ENCODE measurements at regions not wholly inside any gene's neighbourhood (a gene's known extent, or its start where the extent isn't known, plus 50 kb on each side); places are given as distances from the start of the nearest gene placed in this dataset.

DNA sequence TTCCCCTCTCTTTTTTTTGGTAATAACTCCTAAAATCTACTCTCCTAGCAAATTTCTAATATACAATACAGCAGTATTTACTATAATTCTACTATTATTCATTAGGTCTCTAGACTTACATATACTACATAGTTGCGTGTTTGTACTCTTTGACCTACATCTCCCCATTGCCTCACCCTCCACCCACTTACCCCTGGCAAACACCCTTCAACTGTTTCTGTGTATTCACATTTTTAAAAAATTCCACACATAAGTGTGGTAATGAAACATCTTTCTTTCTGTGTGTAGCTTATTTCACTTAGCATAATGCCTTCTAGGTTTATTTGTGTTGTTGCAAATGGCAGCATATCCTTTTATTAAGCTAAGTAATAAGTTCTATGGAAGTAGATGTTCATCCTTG is 336.0 kb downstream of the CCDC85A start:
- intact Hi-C loops (cut with DNase I), result no loop called here
- WGBS, result 0% methylated on average over 1 of the region's 1 CpG

DNA sequence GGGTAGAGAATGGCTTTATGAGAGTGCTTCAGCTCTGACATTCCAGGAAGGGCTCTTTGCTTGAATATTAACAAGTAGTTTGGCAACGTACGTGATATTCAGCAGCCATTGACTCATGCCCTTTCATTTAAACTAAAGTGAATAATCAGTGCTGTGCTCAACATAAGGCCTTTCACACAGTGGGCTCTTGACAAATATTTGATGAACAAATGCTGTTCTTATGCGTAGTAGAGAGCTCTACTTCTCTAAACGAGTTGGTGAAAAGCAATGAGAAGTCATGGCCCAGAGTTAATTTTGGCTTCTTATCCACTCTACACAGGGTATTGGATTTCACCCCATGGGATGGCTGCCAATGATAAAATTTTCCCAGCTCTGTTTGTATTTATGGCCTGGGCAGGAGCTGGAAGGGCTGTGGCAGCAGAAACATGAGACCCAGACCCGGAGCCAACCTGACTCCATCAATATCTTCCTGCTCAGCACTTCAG is 338.9 kb downstream of the CCDC85A start:
- Histone ChIP-seq H3K4me1 (replicated peaks) (no peaks in the 10 kb centered on the region), H3K36me3 (no peaks in the 10 kb centered on the region), H3K4me3 (no peak overlapping the region), H3K27ac (no peak overlapping the region), H3K27me3 (replicated peaks; ENCODE audit: insufficient read depth) (no peaks in the 10 kb centered on the region), H3K9me3 (no peaks in the 10 kb centered on the region)
- intact Hi-C loops (cut with DNase I), result no loop called here
- TF ChIP-seq POLR2AphosphoS5 (IDR thresholded peaks at IDR 0.05) (no peak), POLR2A (IDR thresholded peaks at IDR 0.05) (no peak)
- TF ChIP-seq, protein P1, sequence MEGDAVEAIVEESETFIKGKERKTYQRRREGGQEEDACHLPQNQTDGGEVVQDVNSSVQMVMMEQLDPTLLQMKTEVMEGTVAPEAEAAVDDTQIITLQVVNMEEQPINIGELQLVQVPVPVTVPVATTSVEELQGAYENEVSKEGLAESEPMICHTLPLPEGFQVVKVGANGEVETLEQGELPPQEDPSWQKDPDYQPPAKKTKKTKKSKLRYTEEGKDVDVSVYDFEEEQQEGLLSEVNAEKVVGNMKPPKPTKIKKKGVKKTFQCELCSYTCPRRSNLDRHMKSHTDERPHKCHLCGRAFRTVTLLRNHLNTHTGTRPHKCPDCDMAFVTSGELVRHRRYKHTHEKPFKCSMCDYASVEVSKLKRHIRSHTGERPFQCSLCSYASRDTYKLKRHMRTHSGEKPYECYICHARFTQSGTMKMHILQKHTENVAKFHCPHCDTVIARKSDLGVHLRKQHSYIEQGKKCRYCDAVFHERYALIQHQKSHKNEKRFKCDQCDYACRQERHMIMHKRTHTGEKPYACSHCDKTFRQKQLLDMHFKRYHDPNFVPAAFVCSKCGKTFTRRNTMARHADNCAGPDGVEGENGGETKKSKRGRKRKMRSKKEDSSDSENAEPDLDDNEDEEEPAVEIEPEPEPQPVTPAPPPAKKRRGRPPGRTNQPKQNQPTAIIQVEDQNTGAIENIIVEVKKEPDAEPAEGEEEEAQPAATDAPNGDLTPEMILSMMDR (IDR thresholded peaks at IDR 0.05), result no peak
- 9% methylated on average over 5 of the region's 5 CpGs for WGBS
- peak; percentile 41 for DNase-seq (ENCODE audit: low spot score)

More for the DNA sequence above, 336.0 kb downstream of the CCDC85A start:
- Histone ChIP-seq H3K27me3 (replicated peaks; ENCODE audit: insufficient read depth) (no peaks in the 10 kb centered on the region), H3K27ac (no peak overlapping the region), H3K36me3 (no peaks in the 10 kb centered on the region), H3K4me1 (replicated peaks) (no peaks in the 10 kb centered on the region), H3K9me3 (no peaks in the 10 kb centered on the region), H3K4me3 (no peak overlapping the region)
- no peak for TF ChIP-seq POLR2AphosphoS5 (IDR thresholded peaks at IDR 0.05)
- TF ChIP-seq, protein P1 (IDR thresholded peaks at IDR 0.05), result no peak
- TF ChIP-seq POLR2A (IDR thresholded peaks at IDR 0.05), result no peak
- DNase-seq (ENCODE audit: low spot score), result no peak

DNA sequence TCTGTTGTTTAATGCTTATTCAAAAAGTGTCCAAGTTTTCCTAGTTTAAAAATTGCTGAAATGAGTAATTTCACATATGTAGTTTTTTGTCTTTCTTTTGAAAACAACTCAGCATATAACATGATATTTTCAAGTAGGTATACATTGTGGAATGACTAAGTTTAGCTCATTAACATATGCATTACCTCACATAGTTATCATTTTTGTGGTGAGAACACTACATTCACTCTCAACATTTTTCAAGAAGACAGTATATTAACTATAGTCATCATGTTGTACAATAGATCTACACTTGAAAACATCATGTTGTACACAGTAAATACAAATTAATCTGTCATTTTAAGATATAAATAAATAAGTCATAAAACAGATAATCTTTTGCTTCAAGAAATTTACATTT is 340.0 kb downstream of the CCDC85A start:
- Histone ChIP-seq H3K27me3 (replicated peaks; ENCODE audit: insufficient read depth) (no peaks in the 10 kb centered on the region), H3K36me3 (no peaks in the 10 kb centered on the region), H3K27ac (no peak overlapping the region), H3K9me3 (no peaks in the 10 kb centered on the region), H3K4me3 (no peak overlapping the region), H3K4me1 (replicated peaks) (no peaks in the 10 kb centered on the region)
- TF ChIP-seq, protein P1 (IDR thresholded peaks at IDR 0.05), result no peak
- TF ChIP-seq POLR2AphosphoS5 (IDR thresholded peaks at IDR 0.05), result no peak
- no peak for DNase-seq (ENCODE audit: low spot score)
- intact Hi-C loops (cut with DNase I), result no loop called here

DNA sequence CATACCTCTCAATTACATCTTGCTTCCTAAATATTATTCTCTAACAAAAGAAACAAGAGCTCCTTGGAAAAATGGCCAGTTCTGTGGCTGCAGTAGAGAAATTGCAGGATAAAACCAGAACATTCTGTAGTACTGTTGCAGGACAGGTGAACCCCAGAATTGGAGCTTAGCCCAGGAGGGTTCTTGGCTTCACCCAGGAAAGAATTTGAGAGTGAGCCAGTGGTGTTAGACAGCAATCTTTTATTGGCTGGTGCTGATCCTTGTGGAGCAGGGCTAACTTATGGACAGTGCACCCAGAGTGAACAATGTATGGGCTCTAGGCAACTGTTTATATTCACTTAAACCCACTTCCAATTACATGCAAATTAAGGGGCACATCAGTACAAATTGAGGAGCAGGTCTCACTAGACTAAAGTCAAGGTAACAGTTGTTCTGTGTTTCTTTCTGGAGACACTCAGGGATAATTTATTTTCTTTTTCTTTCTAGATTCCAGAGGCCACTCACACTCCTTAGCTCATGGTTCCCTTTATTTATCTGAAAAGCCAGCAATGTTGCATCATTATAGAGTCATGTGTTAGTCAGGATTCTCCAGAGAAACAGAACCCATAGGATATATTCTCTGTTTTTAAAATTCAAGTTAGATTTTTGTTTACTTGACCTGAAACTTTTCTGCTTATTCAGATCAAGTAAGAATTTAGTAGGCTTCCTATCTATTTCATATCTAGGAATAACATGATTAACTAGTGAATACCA is 348.1 kb downstream of the CCDC85A start:
- Histone ChIP-seq H3K4me3 (no peak overlapping the region), H3K4me1 (replicated peaks) (no peaks in the 10 kb centered on the region), H3K27me3 (replicated peaks; ENCODE audit: insufficient read depth) (no peaks in the 10 kb centered on the region), H3K36me3 (no peaks in the 10 kb centered on the region), H3K9me3 (no peaks in the 10 kb centered on the region), H3K27ac (no peak overlapping the region)
- DNase-seq (ENCODE audit: low spot score), result peak; percentile 6
- intact Hi-C loops (cut with DNase I), result no loop called here
- TF ChIP-seq POLR2A (IDR thresholded peaks at IDR 0.05) (no peak), POLR2AphosphoS5 (IDR thresholded peaks at IDR 0.05) (no peak)
- TF ChIP-seq, protein P1 (IDR thresholded peaks at IDR 0.05), result no peak

DNA sequence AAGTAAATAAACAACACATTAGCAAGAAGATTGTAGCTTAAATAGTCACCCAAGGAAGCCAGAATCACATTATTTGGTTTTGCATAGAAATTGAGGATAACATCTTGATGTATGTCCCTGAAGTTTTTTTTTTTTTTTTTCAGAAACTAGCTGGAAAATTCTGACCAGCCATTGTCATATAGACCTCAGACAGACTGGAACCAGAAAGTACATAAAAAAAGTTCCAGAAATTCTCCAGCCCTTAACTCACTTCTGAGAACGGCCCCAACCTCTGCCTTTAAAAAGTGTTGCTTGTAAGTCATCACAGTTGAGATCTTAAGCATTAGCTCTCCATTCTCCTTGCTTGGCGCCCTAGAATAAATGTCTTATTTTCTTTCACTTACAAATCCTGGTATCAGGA is 350.5 kb downstream of the CCDC85A start:
- TF ChIP-seq POLR2AphosphoS5 (IDR thresholded peaks at IDR 0.05) (no peak), POLR2A (IDR thresholded peaks at IDR 0.05) (no peak)
- TF ChIP-seq, protein P1 (IDR thresholded peaks at IDR 0.05), result no peak
- Histone ChIP-seq H3K27me3 (replicated peaks; ENCODE audit: insufficient read depth) (no peaks in the 10 kb centered on the region), H3K4me3 (no peak overlapping the region), H3K4me1 (replicated peaks) (no peaks in the 10 kb centered on the region), H3K27ac (no peak overlapping the region), H3K36me3 (no peaks in the 10 kb centered on the region), H3K9me3 (no peaks in the 10 kb centered on the region)
- 65% methylated on average over 2 of the region's 2 CpGs for WGBS
- intact Hi-C loops (cut with DNase I), result no loop called here
- no peak for DNase-seq (ENCODE audit: low spot score)
